GDM1 (cell line): ENCODE measurements at regions not wholly inside any gene's neighbourhood (a gene's known extent, or its start where the extent isn't known, plus 50 kb on each side); places are given as distances from the start of the nearest gene placed in this dataset.

Experiments used
- DNase-seq: peaks from one replicate; lab custom pipeline; 2025; lab: John Stamatoyannopoulos, UW

DNA sequence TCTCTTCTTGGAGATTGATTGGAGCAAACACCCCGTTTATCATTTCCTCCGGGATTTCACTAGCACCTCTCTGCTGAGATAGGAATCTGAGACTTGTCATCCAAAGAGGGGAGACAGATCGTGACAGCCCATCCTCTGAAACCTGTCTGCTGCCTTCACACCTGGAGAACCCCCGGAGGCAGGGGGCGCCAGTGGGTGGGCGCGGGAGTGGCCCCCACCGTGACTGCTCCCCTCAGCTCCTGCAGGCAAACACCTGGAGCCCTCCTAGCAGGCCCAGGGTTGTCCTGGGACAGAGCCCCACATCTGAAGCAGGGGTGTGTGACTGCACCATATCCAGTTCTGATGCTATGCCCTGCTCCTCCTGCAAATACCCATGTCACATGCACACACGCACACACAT lies 209.5 kb upstream of the POU3F1 start:
- DNase-seq, result no peak

DNA sequence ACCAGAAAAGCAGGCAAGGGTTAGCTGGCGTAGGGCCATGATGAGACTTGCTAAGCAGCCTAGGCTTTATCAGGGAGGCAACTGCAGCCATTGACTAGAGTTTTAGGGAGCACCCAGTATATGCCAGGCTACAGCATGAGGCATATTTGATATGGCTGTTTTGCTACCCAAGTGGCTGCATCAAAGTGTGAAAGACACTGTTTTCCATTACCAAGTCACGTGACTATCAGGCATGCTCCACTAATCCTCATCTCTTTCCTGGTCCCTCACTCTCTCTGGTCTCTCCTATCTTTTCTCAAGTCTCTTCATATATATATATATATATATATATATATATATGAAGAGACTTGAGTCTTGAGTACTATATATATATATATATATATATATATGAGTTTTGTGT lies 206.7 kb upstream of the POU3F1 start:
- DNase-seq, result no peak

DNA sequence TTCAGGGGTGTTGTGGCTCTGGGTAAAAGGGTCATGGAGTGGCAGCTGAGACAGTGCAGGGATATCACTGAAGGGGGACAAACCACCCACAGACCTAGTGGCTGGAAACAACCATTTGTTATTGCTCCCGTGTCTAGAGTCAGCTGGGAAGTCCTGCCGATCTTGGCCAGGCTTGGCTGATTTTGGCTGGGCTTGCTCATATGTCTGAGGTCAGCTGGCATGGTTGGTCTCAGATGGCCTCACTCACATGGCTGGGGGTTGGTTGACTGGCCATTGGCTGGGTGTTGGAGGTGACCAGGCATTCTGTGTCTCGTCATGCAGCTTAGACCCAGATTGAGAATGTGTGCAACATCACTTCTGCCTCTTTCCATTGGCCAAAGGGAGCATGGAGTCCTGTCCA lies 203.8 kb upstream of the POU3F1 start:
- DNase-seq, result no peak

DNA sequence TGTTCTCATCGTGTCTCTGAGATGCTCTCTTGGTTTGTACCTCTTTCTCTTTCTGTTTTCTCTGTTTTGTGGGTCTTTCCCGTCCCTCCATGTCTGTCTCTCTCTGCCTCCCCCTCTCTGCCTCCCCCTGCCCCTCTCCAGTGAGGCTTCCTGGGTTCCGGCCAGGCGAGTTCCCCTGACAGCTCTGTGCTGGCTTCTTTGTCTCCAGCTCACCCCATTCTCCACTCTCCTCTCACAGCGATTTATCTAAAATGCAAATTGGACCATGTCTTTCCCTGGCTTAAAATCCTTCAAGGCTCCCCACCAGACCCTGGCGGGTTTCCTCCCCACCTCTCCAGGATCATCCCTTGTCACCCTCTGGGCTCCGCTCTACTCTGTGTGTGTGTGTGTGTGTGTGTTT lies 202.4 kb upstream of the POU3F1 start:
- no peak for DNase-seq

DNA sequence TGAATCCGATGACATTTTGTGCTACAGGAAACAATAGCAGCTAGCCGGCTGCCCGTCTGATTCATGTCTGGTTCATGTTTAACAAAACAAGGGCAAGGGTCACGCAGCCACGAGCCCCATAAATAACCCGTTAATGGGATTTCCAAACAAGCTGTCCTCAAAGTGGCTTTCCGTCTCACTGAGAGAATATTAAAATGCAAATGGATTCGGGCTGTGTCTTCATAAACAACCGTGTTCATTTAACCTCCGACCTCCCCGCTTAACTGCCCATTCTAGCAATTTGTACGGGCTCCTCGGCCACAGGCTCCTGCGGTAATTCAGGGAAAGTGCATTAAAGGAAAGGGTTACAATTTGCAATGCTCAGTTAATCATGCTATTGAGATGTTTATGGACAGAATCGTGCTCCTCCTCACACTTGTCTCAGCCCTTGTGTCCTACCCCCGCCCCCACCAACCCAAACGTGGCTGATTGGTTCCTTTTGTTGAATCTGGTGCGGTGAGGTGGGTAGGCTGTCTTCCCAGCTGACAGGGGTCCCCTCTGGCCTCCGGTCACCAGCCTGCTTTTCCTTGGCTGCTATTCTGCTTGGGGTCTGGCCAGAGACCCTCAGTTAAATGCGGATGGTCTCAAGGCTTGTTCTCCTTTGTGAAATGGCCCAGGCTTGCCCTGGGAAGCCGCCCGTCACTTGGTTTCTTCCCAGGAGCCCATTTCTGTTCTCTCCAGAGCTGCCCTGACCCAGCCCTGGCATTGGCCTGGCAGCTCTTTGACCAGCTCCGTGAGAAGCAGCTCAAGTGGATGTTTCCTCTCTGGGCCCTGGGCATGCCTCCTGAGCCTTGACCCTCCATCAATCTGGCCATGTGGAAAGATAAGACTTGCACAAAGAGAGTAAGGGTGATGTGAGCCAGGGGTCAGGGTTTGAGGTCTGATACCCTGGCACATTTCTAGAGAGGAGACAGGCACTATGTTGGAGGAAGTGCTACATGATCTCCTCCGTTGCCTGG lies 200.7 kb upstream of the POU3F1 start:
- DNase-seq, result no peak

DNA sequence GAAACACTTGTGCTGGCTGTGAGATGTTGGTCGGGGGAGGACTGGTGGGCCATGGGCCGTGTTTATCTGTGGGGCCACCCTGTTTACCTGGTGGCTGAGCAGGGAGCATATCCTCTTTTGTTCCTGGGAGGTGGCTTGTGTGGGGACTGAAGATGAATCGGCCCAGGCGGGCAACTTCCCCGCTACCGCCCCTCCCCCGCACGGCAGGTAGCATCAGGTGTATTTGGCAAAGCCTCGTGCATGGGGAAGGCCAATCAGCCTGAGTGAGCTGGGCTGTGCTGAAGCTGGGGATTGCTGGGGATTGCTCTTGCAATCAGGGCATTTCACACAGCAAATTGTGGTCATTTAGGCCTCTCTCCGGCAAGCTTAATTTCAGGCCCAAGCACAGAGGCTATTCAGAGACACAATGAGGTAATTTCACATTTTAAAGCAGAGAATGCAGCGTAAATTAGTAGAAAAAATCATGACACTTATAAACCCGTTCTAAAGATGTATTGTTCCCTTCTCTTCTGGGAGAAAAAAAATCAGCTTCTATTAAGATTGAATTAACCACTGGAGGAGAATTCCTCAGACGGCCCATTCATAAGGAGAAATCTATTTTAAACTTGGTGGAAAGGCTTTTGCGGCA lies 197.7 kb upstream of the POU3F1 start:
- DNase-seq, result no peak

DNA sequence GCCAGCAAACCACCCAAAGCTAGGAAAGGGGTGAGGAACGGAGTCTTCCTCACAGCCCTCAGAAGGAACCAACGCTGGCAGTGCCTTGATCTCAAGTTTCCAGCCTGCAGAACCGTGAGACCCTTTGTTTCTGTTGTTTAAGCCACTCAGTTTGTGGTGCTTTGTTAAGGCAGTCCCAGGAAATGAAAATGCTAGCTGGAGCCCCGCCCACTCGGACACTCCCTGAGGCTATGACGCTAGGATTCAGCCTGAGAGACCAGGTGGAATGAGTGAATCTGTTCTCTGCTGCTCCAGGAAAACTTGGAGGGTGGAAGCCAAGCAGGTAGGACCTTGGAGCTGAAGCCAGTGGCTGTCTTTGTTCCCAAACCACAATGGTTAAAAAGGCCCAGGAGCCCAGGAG lies 196.5 kb upstream of the POU3F1 start:
- DNase-seq, result no peak

DNA sequence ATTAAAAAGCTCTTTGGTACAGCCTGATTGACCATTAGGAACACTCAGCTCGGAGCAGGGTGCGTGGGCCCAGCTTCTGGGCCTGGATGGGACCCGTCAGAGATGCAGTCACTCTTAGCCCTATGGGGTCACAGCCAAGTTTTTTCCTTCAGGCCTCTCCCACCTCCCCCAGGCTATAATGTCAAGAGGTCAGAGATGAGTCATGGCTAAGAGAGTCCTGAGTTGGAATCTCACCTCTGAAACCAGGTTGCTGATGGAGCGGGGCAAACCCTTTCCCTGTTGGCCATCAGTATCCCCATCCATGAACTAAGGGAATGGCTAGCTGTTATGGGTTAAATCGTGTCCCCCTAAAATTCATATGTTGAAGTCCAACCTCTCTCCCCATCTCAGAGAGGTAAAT lies 195.9 kb upstream of the POU3F1 start:
- DNase-seq, result no peak

DNA sequence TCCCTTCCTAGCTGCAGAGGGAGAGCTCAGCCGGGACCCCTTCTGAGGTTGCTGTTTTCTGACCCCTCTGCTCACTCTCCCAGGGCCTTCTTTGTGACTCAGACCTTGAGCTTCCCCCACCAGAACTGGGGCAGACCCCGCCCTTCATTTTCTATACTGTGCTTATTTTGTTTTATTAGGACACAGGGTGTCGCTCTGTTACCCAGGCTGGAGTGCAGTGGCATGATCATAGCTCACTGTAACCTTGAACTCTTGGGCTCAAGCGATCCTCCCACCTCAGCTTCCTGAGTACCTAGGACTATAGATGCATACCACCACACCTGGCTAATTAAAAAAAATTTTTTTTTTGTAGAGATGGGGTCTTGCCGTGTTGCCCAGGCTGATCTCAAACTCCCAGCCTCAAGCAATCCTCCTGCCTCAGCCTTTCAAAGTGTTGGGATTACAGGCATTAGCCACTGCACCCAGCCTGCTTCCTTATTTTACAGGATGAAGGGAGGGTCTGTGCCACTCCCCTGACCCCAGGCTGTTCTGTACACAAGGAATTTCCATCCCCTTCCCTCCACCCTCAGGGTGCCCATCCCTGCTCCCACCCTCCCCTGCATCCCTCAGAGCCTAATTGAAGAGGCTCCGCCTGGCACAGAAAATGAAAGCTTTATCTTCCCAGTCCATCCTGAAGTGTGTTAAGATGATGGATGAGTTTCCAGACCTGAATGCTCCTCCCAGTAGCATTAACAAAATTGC lies 195.2 kb upstream of the POU3F1 start:
- DNase-seq, result no peak

DNA sequence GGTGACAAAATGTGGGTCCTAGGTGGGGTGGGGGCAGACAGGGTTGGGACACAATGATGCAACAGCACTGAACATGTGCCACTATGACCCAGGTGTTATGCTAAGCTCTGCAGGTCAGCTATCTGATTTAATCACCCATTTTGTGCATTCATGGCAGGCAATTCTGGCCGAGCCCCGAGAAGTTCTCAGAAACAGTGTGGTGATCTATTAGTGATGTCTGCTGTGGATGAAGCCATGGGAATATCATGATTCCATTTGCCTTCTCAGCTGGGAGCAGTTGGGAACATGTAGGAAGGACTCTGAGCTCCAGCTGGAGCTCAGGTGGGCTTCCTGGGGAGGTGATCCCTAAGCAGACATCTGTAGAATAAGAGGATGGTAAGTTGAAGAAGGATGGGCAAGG lies 194.0 kb upstream of the POU3F1 start:
- DNase-seq, result no peak

DNA sequence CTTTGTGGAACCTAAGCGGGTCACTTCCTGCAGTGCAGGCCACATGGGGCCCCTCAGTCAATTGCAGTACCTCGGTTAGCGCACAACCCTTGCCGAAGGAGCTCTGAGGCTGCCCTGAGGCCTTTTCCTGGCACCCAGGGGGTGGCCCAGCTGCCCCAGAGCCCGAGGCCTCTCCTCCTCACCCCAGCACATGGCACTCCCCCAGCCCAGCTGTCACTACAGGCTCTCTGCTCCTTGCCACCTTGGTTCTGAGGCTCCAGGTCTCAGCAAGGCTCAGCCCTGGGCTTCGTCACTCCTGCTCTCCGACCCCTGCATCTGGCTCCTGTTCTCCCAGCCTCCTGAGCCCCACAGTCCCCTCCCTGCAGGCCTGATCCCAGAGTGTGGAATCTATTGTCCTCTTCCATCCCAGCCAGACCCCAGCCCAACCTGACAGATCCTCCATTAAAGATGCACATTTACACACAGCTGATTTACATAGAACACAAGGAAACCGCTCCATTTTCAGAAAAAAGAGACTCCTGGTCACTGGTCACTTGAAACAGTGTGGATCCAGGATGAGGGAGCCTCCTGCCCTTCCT lies 192.8 kb upstream of the POU3F1 start:
- DNase-seq, result no peak

DNA sequence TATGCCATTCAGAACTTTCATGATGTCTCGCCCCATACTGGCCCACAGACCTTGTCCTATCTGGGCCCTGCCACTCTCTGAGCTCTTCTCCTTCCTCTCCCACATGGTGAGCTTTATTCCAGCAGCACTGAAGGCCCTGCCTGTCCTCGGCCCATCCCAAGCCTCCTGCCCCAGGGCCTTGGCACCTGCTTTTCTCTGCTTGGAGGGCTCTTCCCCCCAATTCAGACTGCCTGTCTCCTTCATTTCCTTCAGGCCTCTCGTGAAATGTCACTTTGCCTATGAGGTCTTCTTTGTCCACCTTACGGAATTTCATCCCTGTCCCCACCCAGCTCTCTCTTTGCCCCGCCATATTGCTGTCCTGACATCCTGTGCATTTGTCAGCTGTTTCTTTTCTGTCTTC lies 191.7 kb upstream of the POU3F1 start:
- no peak for DNase-seq

DNA sequence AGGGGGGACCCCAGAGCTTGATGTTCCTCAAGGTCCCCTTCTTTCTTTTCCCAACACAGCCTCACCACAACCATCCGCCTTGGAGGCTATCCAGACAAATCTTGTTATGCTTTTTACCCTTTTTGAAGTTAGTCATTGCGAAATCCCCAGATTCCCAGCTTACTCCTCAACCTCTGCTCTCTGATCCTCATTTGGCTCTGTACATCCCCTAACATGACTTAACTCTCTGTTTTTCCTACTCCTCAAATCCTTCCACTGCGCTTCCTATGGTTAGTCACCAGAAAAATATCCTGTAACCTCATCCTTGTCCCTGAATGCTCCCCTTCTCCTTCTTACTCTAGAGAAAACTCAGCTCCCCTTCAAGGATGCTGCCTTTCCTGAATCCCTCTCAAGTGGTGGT lies 189.1 kb upstream of the POU3F1 start:
- no peak for DNase-seq

DNA sequence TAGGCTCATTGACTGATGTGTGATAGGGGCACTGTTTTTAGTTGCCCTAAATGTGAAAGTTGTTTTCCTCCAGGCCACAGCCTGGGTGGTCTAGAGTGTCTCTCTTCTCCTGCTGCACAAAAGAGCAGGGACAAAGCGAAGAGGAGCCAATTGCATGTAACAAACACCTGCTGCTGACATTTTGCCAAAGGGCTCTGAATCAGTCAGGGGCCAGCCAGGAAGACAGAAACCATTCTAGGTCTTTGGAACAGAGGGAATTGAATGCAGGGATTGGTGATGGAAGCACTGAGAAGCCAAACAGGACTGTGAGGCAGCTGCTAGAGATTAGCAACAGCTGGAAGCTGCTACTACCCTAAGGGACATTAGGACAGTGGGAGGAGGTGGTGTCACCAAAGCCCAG lies 185.3 kb upstream of the POU3F1 start:
- DNase-seq, result no peak

DNA sequence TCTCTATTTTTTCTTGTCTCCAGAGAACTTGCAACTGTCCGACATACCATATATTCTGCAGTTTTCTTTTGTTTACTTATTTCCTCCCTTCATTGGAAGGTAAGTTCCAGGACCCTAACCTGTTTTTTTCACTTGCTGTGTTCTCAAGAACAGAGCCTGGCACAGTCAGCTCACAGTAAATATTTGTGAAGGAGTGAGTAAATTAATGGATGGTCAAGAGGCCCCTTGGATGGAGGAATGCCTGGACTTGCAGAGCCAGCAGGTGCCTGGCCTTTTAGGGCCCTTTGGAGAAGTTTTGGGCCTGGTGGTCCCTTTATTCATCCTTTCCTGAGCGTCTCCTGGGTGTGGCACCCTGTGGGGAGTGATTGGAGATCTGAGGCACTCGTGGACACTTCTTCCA lies 182.1 kb upstream of the POU3F1 start:
- no peak for DNase-seq

DNA sequence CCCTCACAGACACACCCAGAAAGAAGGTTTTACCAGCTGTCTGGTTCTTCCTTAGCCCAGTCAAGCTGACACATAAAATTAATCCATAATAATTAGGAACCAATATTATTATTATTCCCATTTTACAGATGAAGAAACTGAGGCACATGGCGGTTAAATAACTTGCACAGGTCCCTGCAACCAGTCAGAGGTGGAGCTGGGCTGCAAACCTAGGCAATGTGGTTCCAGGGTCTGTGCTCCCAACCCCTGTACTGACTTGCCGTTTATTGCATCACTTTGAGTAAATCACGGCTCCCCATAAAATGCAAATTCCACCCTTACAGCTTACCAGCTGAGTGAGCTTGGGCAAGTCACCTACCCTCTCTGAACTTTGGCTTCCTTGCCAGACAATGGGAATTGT lies 179.2 kb upstream of the POU3F1 start:
- DNase-seq, result no peak

DNA sequence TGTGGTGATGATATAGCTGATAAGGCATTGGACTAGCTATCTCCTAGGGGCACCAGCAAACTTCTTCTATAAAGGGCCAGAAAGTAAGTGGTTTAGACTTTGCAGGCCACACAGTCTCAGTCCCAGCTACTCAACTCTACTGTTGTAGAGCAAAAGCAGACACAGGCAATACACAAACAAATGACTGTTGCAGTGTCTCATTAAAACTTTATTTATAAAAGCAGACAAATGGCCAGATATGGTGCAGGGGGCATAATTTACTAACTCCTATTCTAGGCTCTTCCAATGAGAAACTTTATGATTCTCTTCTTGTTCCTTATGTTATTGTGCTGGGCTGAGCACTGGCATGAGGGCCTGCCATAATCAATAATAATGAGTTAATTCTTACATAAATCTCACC lies 176.8 kb upstream of the POU3F1 start:
- no peak for DNase-seq

DNA sequence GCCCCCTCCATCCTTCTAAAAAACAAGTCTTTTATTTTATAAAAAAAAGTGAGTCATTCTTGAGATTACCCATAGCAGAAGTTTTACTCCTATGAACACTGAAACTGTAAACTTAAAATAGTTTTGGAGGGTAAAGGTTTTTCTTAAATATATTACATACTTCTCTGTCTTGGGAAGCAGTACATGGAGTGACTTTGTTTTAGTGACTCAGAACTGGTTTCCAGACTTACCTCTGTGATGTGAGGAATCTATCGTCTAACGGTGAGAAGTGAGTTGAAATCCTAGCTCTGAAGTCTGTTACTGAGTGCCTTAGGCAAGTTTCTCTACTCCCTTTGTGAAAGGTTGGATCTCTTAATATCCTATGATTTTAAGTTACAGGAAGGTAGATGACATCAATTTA lies 176.3 kb upstream of the POU3F1 start:
- DNase-seq, result no peak

DNA sequence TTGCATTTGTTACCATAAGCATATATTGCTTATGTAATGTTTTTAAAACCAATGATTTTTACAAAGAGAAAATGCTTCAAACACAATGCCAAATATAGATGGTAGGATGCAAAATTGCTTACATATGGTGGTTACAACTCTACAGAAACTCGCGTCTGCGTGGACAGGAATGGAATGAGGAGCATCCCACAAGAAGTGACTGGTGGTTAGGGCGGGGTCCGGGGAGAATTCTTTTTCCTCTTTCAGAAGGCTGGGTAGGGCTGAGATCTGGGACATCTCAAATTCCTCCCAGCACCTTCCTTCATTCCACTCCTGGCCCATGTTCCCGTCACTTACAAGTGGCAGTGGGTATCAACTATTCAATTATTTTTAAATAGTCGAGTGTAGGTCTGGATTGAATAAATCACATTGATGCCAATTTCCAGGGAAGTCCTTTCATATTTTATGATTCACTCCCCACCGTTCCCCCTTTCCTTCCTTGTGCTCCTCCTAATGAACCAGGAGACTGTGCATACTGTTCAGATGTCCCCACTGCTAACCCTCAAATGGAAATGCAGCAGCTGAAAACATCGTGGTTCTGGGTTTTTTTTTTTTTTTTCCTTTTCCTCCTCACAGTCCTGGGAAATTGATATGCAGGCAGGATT lies 174.5 kb upstream of the POU3F1 start:
- no peak for DNase-seq

DNA sequence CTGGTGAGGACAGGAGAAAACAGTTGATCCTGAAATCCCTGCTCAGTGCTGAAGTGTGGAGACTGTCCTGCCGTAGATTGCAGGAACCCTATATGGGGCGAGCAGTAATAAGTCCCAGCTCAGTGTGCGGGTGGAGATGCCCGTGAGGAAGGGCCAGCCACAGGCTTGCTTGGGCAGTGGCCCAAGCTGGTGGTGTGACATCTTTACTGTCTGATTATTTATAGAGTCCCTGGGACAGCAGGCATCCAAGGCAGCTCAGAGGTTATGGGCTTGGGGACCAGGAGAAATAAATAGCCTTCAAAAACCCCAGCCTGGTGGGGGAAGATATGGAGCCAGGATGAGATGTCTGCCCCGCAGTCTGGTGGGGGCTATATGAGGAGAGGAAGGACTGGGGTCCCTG lies 170.7 kb upstream of the POU3F1 start:
- no peak for DNase-seq

DNA sequence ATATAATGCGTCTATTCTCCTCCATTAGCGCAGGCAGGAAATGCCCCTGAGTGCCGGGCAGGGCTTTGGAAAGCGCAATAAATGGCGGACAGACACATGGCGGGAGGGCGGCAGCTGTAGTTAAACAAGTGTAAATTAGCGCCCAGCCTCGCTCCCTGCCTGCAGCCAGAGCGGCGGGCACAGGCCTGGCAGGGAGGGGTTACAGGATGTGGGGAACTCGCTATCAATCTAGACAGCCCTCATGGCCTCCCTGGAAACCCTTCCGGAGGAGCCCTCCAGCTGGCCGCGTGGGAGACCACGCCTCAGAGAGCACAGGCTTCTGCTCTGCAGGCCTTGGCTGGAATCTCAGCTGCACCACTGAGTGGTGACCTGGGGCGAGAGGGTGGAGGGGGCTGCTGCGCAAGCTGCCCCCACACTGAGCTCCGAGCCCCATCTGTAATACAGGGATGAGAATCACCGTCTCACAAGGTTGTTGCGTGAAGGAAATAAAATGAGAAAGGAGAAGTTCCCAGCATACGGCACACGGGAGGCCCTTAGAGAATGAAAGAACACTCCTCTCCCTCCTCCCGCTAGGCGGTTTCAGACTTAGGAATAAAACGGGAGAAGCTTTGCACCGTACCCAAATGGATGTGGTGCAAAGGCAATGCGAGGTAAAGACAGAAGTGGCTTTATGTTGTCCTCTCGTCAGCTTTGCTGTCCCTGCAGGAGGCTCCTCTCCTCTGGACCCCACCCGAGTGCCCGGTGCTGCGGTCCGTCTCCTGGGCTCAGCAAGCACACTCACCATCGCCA lies 167.2 kb upstream of the POU3F1 start:
- DNase-seq, result peak; percentile 76

DNA sequence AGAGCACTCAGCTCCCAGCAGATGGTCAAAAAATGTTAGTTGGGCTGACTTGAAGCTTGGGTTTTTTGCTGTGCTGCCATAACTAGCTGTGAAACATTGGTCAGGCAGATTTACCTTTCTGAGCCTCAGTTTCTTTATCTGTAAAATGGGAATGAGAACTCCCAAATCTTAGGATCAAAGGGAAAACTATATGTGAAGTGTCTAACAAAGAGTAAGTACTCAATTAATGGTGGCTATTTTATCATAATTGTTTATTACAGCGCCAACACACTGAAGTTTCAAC lies 164.2 kb upstream of the POU3F1 start:
- no peak for DNase-seq
